ENCODE measurements at regions not wholly inside any gene's neighbourhood (a gene's known extent, or its start where the extent isn't known, plus 50 kb on each side); places are given as distances from the start of the nearest gene placed in this dataset.

- no peaks in the 10 kb centered on the region for H3K4me1 Mint-ChIP-seq (ENCODE audit: low read depth)
- H3K4me1 ChIP-seq (ENCODE audit: insufficient read depth, low read length) = peaks cover 14% of the 10 kb centered on the region
- intact Hi-C loops (cut with DNase I, micrococcal nuclease) = loop anchor here (1.0 to 5.0 kb wide), 6 partner anchors 532 to 699 kb away; partner anchors contain the start of gene IER3IP1 (in 1 of the 2)
- peaks cover 6 to 15% of the 10 kb centered on the region in 2 experiments for H3K27me3 ChIP-seq (ENCODE audit: control insufficient read depth in 1 of 2, insufficient read depth in 2 of 2, low read length in 2 of 2)
- no peak overlapping the region for H3K4me3 Mint-ChIP-seq
- no peaks in the 10 kb centered on the region for H3K36me3 ChIP-seq (ENCODE audit: insufficient read depth, low read length)
- peak in 1 of 14 experiments; percentile 29 for DNase-seq
- H3K4me3 ChIP-seq (ENCODE audit: low read length) = no peak overlapping the region
- no peaks in the 10 kb centered on the region for H3K9me3 Mint-ChIP-seq
- no peak for TF ChIP-seq CTCF (IDR thresholded peaks at IDR 0.05)
- H3K27ac Mint-ChIP-seq = no peak overlapping the region
- ChIA-PET POLR2A (no interaction called here), CTCF (interaction anchor here (0.9 to 1.2 kb wide), 6 partner anchors 10 to 650 kb away, joined by 3 to 11 read pairs (median 3); no protein-coding TSS in a partner anchor)
- peaks cover 0 to 5% of the 10 kb centered on the region in 2 experiments for H3K9me3 ChIP-seq (ENCODE audit: control insufficient read depth in 1 of 2, insufficient read depth in 1 of 2, low read length in 2 of 2)
- H3K27ac ChIP-seq (ENCODE audit: low read depth in 1 of 2, low read length in 2 of 2) = no peak overlapping the region
- no peak for ATAC-seq (ENCODE audit: poor library complexity)
- H3K36me3 Mint-ChIP-seq (ENCODE audit: low read depth) = no peaks in the 10 kb centered on the region
- peaks cover 6% of the 10 kb centered on the region for H3K27me3 Mint-ChIP-seq
Measured at GRCh38 chr18:47749600-47749973, 180.9 kb downstream of the SMAD2 start.

GRCh38 chr18:47748847-47749599 is 181.4 kb downstream of the SMAD2 start:
- TF ChIP-seq CTCF (IDR thresholded peaks at IDR 0.05) = peak; percentile 100
- no peak overlapping the region for H3K27ac ChIP-seq (ENCODE audit: low read depth in 1 of 2, low read length in 2 of 2)
- Mint-ChIP-seq H3K36me3 (ENCODE audit: low read depth) (no peaks in the 10 kb centered on the region), H3K9me3 (no peaks in the 10 kb centered on the region), H3K4me1 (ENCODE audit: low read depth) (no peaks in the 10 kb centered on the region), H3K4me3 (no peak overlapping the region), H3K27me3 (peaks cover 4% of the 10 kb centered on the region), H3K27ac (no peak overlapping the region)
- ChIA-PET POLR2A (no interaction called here), CTCF (interaction anchor here (0.6 to 1.2 kb wide), 22 partner anchors 9 to 1336 kb away, joined by 3 to 11 read pairs (median 3); no protein-coding TSS in a partner anchor)
- no peaks in the 10 kb centered on the region for H3K36me3 ChIP-seq (ENCODE audit: insufficient read depth, low read length)
- ATAC-seq (ENCODE audit: poor library complexity) = peak; percentile 99
- peaks cover 6 to 12% of the 10 kb centered on the region in 2 experiments for H3K27me3 ChIP-seq (ENCODE audit: control insufficient read depth in 1 of 2, insufficient read depth in 2 of 2, low read length in 2 of 2)
- H3K9me3 ChIP-seq (ENCODE audit: control insufficient read depth in 1 of 2, insufficient read depth in 1 of 2, low read length in 2 of 2) = peaks cover 0 to 2% of the 10 kb centered on the region in 2 experiments
- DNase-seq = peak; percentile 59 to 93 (median 81)
- peaks cover 10% of the 10 kb centered on the region for H3K4me1 ChIP-seq (ENCODE audit: insufficient read depth, low read length)
- H3K4me3 ChIP-seq (ENCODE audit: low read length) = peak overlapping the region; percentile 24
- intact Hi-C loops (cut with DNase I, micrococcal nuclease) = loop anchor here (1.0 to 5.0 kb wide), 6 partner anchors 532 to 699 kb away; partner anchors contain the start of gene IER3IP1 (in 1 of the 2)

GRCh38 chr18:47748093-47748796 is 182.2 kb downstream of the SMAD2 start:
- DNase-seq (no peak), ATAC-seq (ENCODE audit: poor library complexity) (no peak)
- Mint-ChIP-seq H3K27ac (no peak overlapping the region), H3K4me1 (ENCODE audit: low read depth) (no peaks in the 10 kb centered on the region), H3K36me3 (ENCODE audit: low read depth) (no peaks in the 10 kb centered on the region), H3K9me3 (no peaks in the 10 kb centered on the region), H3K27me3 (peaks cover 4% of the 10 kb centered on the region), H3K4me3 (no peak overlapping the region)
- Histone ChIP-seq H3K27ac (ENCODE audit: low read depth in 1 of 2, low read length in 2 of 2) (no peak overlapping the region), H3K36me3 (ENCODE audit: insufficient read depth, low read length) (no peaks in the 10 kb centered on the region), H3K9me3 (ENCODE audit: control insufficient read depth in 1 of 2, insufficient read depth in 1 of 2, low read length in 2 of 2) (no peaks in the 10 kb centered on the region), H3K4me3 (ENCODE audit: low read length) (no peak overlapping the region), H3K27me3 (ENCODE audit: control insufficient read depth in 1 of 2, insufficient read depth in 2 of 2, low read length in 2 of 2) (peaks cover 6 to 12% of the 10 kb centered on the region in 2 experiments), H3K4me1 (ENCODE audit: insufficient read depth, low read length) (peaks cover 10% of the 10 kb centered on the region)
- ChIA-PET CTCF (interaction anchor here (0.6 to 1.2 kb wide), 22 partner anchors 8 to 1335 kb away, joined by 3 to 11 read pairs (median 3); no protein-coding TSS in a partner anchor), POLR2A (no interaction called here)
- TF ChIP-seq CTCF (IDR thresholded peaks at IDR 0.05) = no peak
- intact Hi-C loops (cut with DNase I, micrococcal nuclease) = loop anchor here (2.0 to 5.0 kb wide), 3 partner anchors 531 to 697 kb away; no protein-coding TSS in a partner anchor
